T-helper 2 cell (primary cell): ENCODE measurements at regions not wholly inside any gene's neighbourhood (a gene's known extent, or its start where the extent isn't known, plus 50 kb on each side); places are given as distances from the start of the nearest gene placed in this dataset.
"Not testable (repeated sequence)": the region's sequence is repeated elsewhere in the genome, so short reads cannot be mapped to it uniquely, and the experiment has no call there.

Experiments used
- DNase-seq, 5 experiments: peaks; one replicate each; pipeline versions ENCODE4 v3.0.0 to v3.0.0-alpha.2; 2012 to 2022

- DNase-seq, result no peak
Observed at GRCh38 chr15:95679847-95680582, 650.5 kb upstream of the NR2F2 start.

GRCh38 chr15:95680728-95681127 lies 649.8 kb upstream of the NR2F2 start:
- no peak for DNase-seq

GRCh38 chr15:95681836-95682544 lies 648.5 kb upstream of the NR2F2 start:
- DNase-seq, result no peak

GRCh38 chr15:95684126-95684525 lies 646.4 kb upstream of the NR2F2 start:
- DNase-seq, result no peak

GRCh38 chr15:95684693-95685115 lies 645.8 kb upstream of the NR2F2 start:
- no peak for DNase-seq

- DNase-seq, result no peak
Observed at GRCh38 chr15:95687061-95687460, 643.4 kb upstream of the NR2F2 start.

GRCh38 chr15:95687686-95688085 lies 642.8 kb upstream of the NR2F2 start:
- no peak for DNase-seq

- DNase-seq, result peak in 1 of 5 experiments; percentile 51
Observed at GRCh38 chr15:95690631-95691340, 639.7 kb upstream of the NR2F2 start.

GRCh38 chr15:95693917-95694316 lies 636.6 kb upstream of the NR2F2 start:
- no peak for DNase-seq

- DNase-seq, result no peak
Observed at GRCh38 chr15:95698230-95698629, 632.3 kb upstream of the NR2F2 start.

- no peak for DNase-seq
Observed at GRCh38 chr15:95698951-95699350, 631.5 kb upstream of the NR2F2 start.

- DNase-seq, result no peak
Observed at GRCh38 chr15:95699578-95699977, 630.9 kb upstream of the NR2F2 start.

GRCh38 chr15:95700692-95701091 lies 629.8 kb upstream of the NR2F2 start:
- DNase-seq, result not testable (repeated sequence)

GRCh38 chr15:95701410-95701809 lies 629.1 kb upstream of the NR2F2 start:
- no peak for DNase-seq

GRCh38 chr15:95709959-95710695 lies 620.4 kb upstream of the NR2F2 start:
- DNase-seq, result no peak

- no peak for DNase-seq
Observed at GRCh38 chr15:95712785-95713184, 617.7 kb upstream of the NR2F2 start.

- DNase-seq, result no peak
Observed at GRCh38 chr15:95713324-95713723, 617.2 kb upstream of the NR2F2 start.

GRCh38 chr15:95715116-95715903 lies 615.2 kb upstream of the NR2F2 start:
- DNase-seq, result no peak

- DNase-seq, result no peak
Observed at GRCh38 chr15:95715906-95716656, 614.4 kb upstream of the NR2F2 start.

GRCh38 chr15:95716708-95717107 lies 613.8 kb upstream of the NR2F2 start:
- DNase-seq, result no peak

- no peak for DNase-seq
Observed at GRCh38 chr15:95718441-95718840, 612.1 kb upstream of the NR2F2 start.
